ENCODE measurements at regions not wholly inside any gene's neighbourhood (a gene's known extent, or its start where the extent isn't known, plus 50 kb on each side); places are given as distances from the start of the nearest gene placed in this dataset.

GRCh38 chr4:145340071-145340675 lies 141.5 kb upstream of the SMAD1 start:
- ChIA-PET POLR2A (ENCODE audit: low non-redundant PET) (no interaction called here), CTCF (no interaction called here)
- no peak for DNase-seq (ENCODE audit: low spot score)
- H3K27ac ChIP-seq, result no peak overlapping the region
- TF ChIP-seq CTCF (conservative IDR thresholded peaks at IDR 0.05; ENCODE audit: low read depth), result no peak

GRCh38 chr4:145339075-145339725 lies 142.5 kb upstream of the SMAD1 start:
- H3K27ac ChIP-seq, result no peak overlapping the region
- POLR2A ChIA-PET (ENCODE audit: low non-redundant PET), result no interaction called here
- no peak for DNase-seq (ENCODE audit: low spot score)
- CTCF ChIA-PET, result no interaction called here
- TF ChIP-seq CTCF (conservative IDR thresholded peaks at IDR 0.05; ENCODE audit: low read depth), result no peak

- ChIA-PET CTCF (no interaction called here), POLR2A (ENCODE audit: low non-redundant PET) (no interaction called here)
- no peak overlapping the region for H3K27ac ChIP-seq
- TF ChIP-seq CTCF (conservative IDR thresholded peaks at IDR 0.05; ENCODE audit: low read depth), result no peak
- no peak for DNase-seq (ENCODE audit: low spot score)
These were observed 143.1 kb upstream of the SMAD1 start for GRCh38 chr4:145338568-145338967.

GRCh38 chr4:145337391-145337790 lies 144.3 kb upstream of the SMAD1 start:
- TF ChIP-seq CTCF (conservative IDR thresholded peaks at IDR 0.05; ENCODE audit: low read depth), result no peak
- ChIA-PET POLR2A (ENCODE audit: low non-redundant PET) (no interaction called here), CTCF (interaction anchor here (0.7 kb wide), 1 partner anchor 11 kb away, joined by 4 read pairs; no protein-coding TSS in a partner anchor)
- H3K27ac ChIP-seq, result no peak overlapping the region
- DNase-seq (ENCODE audit: low spot score), result no peak

GRCh38 chr4:145333786-145334185 lies 147.9 kb upstream of the SMAD1 start:
- CTCF ChIA-PET, result no interaction called here
- DNase-seq (ENCODE audit: low spot score), result no peak

GRCh38 chr4:145326491-145326890 lies 146.1 kb upstream of the OTUD4 start:
- DNase-seq (ENCODE audit: low spot score), result no peak
- ChIA-PET CTCF (interaction anchor here (0.7 kb wide), 1 partner anchor 217 kb away, joined by 3 read pairs; no protein-coding TSS in a partner anchor), POLR2A (ENCODE audit: low non-redundant PET) (no interaction called here)
- H3K27ac ChIP-seq, result no peak overlapping the region
- TF ChIP-seq CTCF (conservative IDR thresholded peaks at IDR 0.05; ENCODE audit: low read depth), result no peak

More at GRCh38 chr4:145333786-145334185, 147.9 kb upstream of the SMAD1 start:
- H3K27ac ChIP-seq, result no peak overlapping the region
- no peak for TF ChIP-seq CTCF (conservative IDR thresholded peaks at IDR 0.05; ENCODE audit: low read depth)
- POLR2A ChIA-PET (ENCODE audit: low non-redundant PET), result no interaction called here

Data from RWPE1 (cell line).